ENCODE measurements at regions not wholly inside any gene's neighbourhood (a gene's known extent, or its start where the extent isn't known, plus 50 kb on each side); places are given as distances from the start of the nearest gene placed in this dataset.

GRCh38 chr10:47156873-47157272, 143.1 kb upstream of the GDF10 start:
- no peak overlapping the region for H3K4me3 ChIP-seq
- intact Hi-C loops (cut with DNase I) = no loop called here
- TF ChIP-seq, protein P1, sequence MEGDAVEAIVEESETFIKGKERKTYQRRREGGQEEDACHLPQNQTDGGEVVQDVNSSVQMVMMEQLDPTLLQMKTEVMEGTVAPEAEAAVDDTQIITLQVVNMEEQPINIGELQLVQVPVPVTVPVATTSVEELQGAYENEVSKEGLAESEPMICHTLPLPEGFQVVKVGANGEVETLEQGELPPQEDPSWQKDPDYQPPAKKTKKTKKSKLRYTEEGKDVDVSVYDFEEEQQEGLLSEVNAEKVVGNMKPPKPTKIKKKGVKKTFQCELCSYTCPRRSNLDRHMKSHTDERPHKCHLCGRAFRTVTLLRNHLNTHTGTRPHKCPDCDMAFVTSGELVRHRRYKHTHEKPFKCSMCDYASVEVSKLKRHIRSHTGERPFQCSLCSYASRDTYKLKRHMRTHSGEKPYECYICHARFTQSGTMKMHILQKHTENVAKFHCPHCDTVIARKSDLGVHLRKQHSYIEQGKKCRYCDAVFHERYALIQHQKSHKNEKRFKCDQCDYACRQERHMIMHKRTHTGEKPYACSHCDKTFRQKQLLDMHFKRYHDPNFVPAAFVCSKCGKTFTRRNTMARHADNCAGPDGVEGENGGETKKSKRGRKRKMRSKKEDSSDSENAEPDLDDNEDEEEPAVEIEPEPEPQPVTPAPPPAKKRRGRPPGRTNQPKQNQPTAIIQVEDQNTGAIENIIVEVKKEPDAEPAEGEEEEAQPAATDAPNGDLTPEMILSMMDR (IDR thresholded peaks at IDR 0.05) = no peak
- TF ChIP-seq POLR2A (IDR thresholded peaks at IDR 0.05) (no peak), POLR2AphosphoS5 (IDR thresholded peaks at IDR 0.05) (no peak)
- no peaks in the 10 kb centered on the region for H3K9me3 ChIP-seq
- H3K36me3 ChIP-seq = no peaks in the 10 kb centered on the region
- WGBS = 77% methylated on average over 4 of the region's 4 CpGs
- H3K4me1 ChIP-seq (replicated peaks) = no peaks in the 10 kb centered on the region
- H3K27ac ChIP-seq = no peak overlapping the region
- DNase-seq (ENCODE audit: low spot score) = no peak
- H3K27me3 ChIP-seq (replicated peaks; ENCODE audit: insufficient read depth) = no peaks in the 10 kb centered on the region

DNA sequence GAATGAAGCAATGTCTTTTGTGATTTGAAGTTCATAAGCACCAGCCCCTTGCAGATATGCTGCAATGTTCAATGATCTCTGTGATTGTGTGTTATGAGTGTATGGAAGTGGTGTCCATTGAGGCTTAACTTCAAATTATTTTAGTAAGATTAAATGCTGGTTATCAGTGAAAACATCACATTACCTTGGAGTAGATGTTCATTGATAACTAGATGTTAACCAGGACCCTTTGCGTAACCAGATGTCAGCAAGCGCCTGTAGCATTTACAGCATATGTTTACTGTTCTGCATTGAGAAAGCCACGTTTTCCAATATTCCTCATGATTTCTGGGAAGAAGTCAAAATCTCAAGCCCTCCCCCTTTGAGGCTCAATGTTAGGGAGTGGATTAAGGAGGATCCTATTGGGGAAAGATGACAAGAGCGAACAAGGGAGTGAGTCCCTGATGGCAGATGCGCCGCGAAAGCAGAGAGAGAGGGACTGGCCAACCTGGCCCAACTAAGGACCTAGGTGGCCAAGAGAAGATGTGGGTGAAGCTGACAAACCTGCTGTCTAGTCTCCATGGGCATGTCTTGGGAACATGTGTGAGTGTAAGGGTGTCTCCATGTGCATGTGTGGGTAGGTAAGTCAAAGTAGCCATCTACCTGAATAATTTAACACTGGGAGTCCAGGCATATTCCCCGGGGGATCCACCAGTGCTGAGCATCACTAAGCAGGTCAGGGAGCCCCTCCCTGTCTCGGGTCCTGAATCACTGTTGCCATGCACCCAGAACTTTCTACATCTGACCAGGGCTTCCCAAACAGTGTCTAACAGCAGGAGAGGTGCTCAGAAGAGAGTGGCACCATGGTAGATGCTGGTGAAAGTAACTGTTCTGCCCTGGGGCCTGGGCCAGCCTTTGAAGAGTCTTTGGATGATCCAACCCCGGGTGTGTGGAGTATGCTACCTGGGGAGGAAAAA, 141.6 kb upstream of the GDF10 start:
- WGBS = 87% methylated on average over 10 of the region's 10 CpGs
- no peak overlapping the region for H3K27ac ChIP-seq

GRCh38 chr10:47159361-47160260, 140.4 kb upstream of the GDF10 start:
- Histone ChIP-seq H3K27ac (no peak overlapping the region), H3K4me3 (no peak overlapping the region), H3K4me1 (replicated peaks) (no peaks in the 10 kb centered on the region), H3K9me3 (no peaks in the 10 kb centered on the region), H3K27me3 (replicated peaks; ENCODE audit: insufficient read depth) (no peaks in the 10 kb centered on the region), H3K36me3 (no peaks in the 10 kb centered on the region)
- no peak for DNase-seq (ENCODE audit: low spot score)
- TF ChIP-seq POLR2AphosphoS5 (IDR thresholded peaks at IDR 0.05) (no peak), POLR2A (IDR thresholded peaks at IDR 0.05) (no peak)
- TF ChIP-seq, protein P1 (IDR thresholded peaks at IDR 0.05) = no peak
- intact Hi-C loops (cut with DNase I) = no loop called here
- 70% methylated on average over 7 of the region's 7 CpGs for WGBS

More for the DNA sequence above, 141.6 kb upstream of the GDF10 start:
- no peaks in the 10 kb centered on the region for H3K36me3 ChIP-seq
- DNase-seq (ENCODE audit: low spot score) = no peak
- no peaks in the 10 kb centered on the region for H3K4me1 ChIP-seq (replicated peaks)
- TF ChIP-seq, protein P1 (IDR thresholded peaks at IDR 0.05) = no peak
- TF ChIP-seq POLR2AphosphoS5 (IDR thresholded peaks at IDR 0.05) = no peak
- no peak for TF ChIP-seq POLR2A (IDR thresholded peaks at IDR 0.05)
- no peaks in the 10 kb centered on the region for H3K27me3 ChIP-seq (replicated peaks; ENCODE audit: insufficient read depth)
- intact Hi-C loops (cut with DNase I) = no loop called here
- H3K4me3 ChIP-seq = no peak overlapping the region
- no peaks in the 10 kb centered on the region for H3K9me3 ChIP-seq

DNA sequence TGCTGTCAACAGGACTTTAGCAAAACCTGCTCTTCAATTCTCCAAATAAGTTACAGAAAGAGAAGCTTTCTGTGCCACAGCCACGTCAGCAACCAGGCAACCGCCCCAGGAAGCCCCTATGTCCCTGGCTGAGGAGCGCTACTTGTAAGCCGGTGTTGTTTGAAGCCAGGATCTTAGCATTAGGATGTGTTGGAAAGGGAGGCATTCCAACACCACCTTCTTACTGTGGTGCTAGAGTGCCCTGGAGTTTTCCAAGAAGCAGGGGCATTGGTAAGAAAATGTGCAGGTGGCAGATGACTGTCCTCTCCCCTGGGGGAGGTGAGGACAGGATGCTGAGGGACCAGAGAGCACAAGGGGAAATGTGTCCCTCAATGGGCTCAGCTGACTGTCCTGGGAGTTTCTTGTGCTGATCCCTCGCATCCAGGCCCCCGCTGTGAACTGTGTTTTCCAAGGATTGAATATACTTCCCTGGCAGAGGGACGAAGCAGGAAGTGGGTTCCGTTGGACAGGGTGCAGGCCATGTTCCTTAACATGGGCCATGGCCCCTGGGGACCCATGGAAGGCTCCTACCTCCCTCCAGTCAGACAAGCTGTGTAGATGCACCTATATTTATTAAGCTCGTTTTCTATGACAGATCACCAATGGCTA, 139.6 kb upstream of the GDF10 start:
- 86% methylated on average over 9 of the region's 9 CpGs for WGBS
- no peak overlapping the region for H3K4me3 ChIP-seq
- no peak for TF ChIP-seq POLR2AphosphoS5 (IDR thresholded peaks at IDR 0.05)

GRCh38 chr10:47160967-47161366, 139.0 kb upstream of the GDF10 start:
- Histone ChIP-seq H3K27me3 (replicated peaks; ENCODE audit: insufficient read depth) (no peaks in the 10 kb centered on the region), H3K4me1 (replicated peaks) (no peaks in the 10 kb centered on the region), H3K36me3 (no peaks in the 10 kb centered on the region), H3K9me3 (no peaks in the 10 kb centered on the region), H3K4me3 (no peak overlapping the region), H3K27ac (no peak overlapping the region)
- no peak for DNase-seq (ENCODE audit: low spot score)
- no peak for TF ChIP-seq POLR2A (IDR thresholded peaks at IDR 0.05)
- TF ChIP-seq, protein P1 (IDR thresholded peaks at IDR 0.05) = no peak
- TF ChIP-seq POLR2AphosphoS5 (IDR thresholded peaks at IDR 0.05) = no peak
- intact Hi-C loops (cut with DNase I) = no loop called here
- 85% methylated on average over 4 of the region's 4 CpGs for WGBS

More for the DNA sequence above, 139.6 kb upstream of the GDF10 start:
- H3K9me3 ChIP-seq = no peaks in the 10 kb centered on the region
- DNase-seq (ENCODE audit: low spot score) = no peak
- H3K27me3 ChIP-seq (replicated peaks; ENCODE audit: insufficient read depth) = no peaks in the 10 kb centered on the region
- no peaks in the 10 kb centered on the region for H3K4me1 ChIP-seq (replicated peaks)
- no peaks in the 10 kb centered on the region for H3K36me3 ChIP-seq
- intact Hi-C loops (cut with DNase I) = no loop called here
- H3K27ac ChIP-seq = no peak overlapping the region

All from prostate gland (tissue), 2 donors.